ENCODE measurements at regions not wholly inside any gene's neighbourhood (a gene's known extent, or its start where the extent isn't known, plus 50 kb on each side); places are given as distances from the start of the nearest gene placed in this dataset.

DNA sequence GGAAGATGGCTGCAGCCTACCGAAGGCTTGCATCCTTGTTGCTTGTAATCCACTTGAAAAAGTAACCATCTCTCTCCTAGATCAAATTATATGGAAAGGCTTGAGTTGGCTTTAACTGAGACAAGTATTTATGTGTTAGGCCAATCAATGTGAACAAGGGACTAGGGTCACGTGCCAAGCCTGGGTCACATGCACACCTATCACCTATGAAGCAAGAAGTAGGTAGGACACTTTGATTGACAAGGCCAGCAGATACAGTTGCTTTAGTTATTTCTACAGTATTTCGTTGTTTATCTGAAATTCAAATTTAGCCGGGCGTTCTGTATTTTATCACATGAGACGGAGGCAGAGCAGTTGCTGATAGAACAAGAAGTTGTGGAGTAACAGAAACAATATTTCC lies 212.3 kb upstream of the OTX2 start:
- TF ChIP-seq, protein P1, sequence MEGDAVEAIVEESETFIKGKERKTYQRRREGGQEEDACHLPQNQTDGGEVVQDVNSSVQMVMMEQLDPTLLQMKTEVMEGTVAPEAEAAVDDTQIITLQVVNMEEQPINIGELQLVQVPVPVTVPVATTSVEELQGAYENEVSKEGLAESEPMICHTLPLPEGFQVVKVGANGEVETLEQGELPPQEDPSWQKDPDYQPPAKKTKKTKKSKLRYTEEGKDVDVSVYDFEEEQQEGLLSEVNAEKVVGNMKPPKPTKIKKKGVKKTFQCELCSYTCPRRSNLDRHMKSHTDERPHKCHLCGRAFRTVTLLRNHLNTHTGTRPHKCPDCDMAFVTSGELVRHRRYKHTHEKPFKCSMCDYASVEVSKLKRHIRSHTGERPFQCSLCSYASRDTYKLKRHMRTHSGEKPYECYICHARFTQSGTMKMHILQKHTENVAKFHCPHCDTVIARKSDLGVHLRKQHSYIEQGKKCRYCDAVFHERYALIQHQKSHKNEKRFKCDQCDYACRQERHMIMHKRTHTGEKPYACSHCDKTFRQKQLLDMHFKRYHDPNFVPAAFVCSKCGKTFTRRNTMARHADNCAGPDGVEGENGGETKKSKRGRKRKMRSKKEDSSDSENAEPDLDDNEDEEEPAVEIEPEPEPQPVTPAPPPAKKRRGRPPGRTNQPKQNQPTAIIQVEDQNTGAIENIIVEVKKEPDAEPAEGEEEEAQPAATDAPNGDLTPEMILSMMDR (IDR thresholded peaks at IDR 0.05; ENCODE audit: extremely low read depth in 1 of 2, insufficient read depth in 1 of 2, low read depth in 1 of 2, low read length in 2 of 2): no peak
- TF ChIP-seq POLR2A (IDR thresholded peaks at IDR 0.05; ENCODE audit: low read depth, low read length) (no peak), POLR2AphosphoS5 (IDR thresholded peaks at IDR 0.05; ENCODE audit: insufficient read depth, low read depth, low read length) (no peak), EZH2 (IDR thresholded peaks at IDR 0.05; ENCODE audit: borderline replicate concordance, low read depth, low read length, severe bottlenecking) (no peak)
